Tibial nerve (tissue), 4 donors: ENCODE measurements at regions not wholly inside any gene's neighbourhood (a gene's known extent, or its start where the extent isn't known, plus 50 kb on each side); places are given as distances from the start of the nearest gene placed in this dataset.

Experiments used
- DNase-seq, 2 donors: peaks; one replicate each; pipeline ENCODE4 v3.0.0-alpha.2; 2019; ENCODE audit warnings: low spot score in 2 of 2
- H3K27ac ChIP-seq, 4 donors: fragments of 200-600 bp; sonication (generic) in 3 of 4; one replicate each; pipeline ENCODE4 v1.5.1; 2017 to 2019; ENCODE audit warnings: mild to moderate bottlenecking in 1 of 4
- H3K27me3 ChIP-seq, 2 donors: fragments of 200-600 bp; sonication (generic) in 1 of 2; one replicate each; pipeline versions ENCODE4 v1.5.1 to v1.6.0; 2017 to 2019
- H3K36me3 ChIP-seq, 3 donors: fragments of 200-600 bp; sonication (generic); one replicate each; pipeline ENCODE4 v1.5.1; 2018 to 2019
- H3K4me1 ChIP-seq, 4 donors: fragments of 200-600 bp; sonication (generic) in 3 of 4; one replicate each; pipeline ENCODE4 v1.5.1; 2017 to 2019
- H3K4me3 ChIP-seq, 4 donors: fragments of 200-600 bp; sonication (generic) in 3 of 4; one replicate each; pipeline ENCODE4 v1.5.1; 2017 to 2019; ENCODE audit warnings: mild to moderate bottlenecking in 1 of 4, moderate library complexity in 1 of 4
- H3K9me3 ChIP-seq, 4 donors: fragments of 200-600 bp; sonication (generic) in 3 of 4; one replicate each; pipeline ENCODE4 v1.5.1; 2017 to 2019
- EP300 ChIP-seq, 2 donors: sonication (generic); formaldehyde crosslinking; IDR thresholded peaks; one replicate each; pipeline ENCODE4 v1.6.1; 2017; ENCODE audit warnings: antibody characterized with exemption in 2 of 2, mild to moderate bottlenecking in 1 of 2
- POLR2A ChIP-seq, 2 donors: fragments of 450-650 bp; IDR thresholded peaks; one replicate each; pipeline ENCODE4 v1.6.1; 2017; ENCODE audit warnings: antibody characterized with exemption in 2 of 2, mild to moderate bottlenecking in 2 of 2, moderate library complexity in 2 of 2
- WGBS, 2 donors: methylation state at CpG; one replicate each; pipeline ENCODE4 v1.1.5; 2018; 5-methylcytosine and 5-hydroxymethylcytosine counted together
- TF ChIP-seq, protein P1 (sequence below), 5 experiments: fragments of 200-600 bp in 3 of 5; fragments of 450-650 bp in 2 of 5; sonication (generic) in 3 of 5; IDR thresholded peaks; one replicate each; pipeline ENCODE4 v1.5.1; 2016 to 2019; ENCODE audit warnings: antibody characterized with exemption in 5 of 5, mild to moderate bottlenecking in 3 of 5, moderate library complexity in 2 of 5

DNA sequence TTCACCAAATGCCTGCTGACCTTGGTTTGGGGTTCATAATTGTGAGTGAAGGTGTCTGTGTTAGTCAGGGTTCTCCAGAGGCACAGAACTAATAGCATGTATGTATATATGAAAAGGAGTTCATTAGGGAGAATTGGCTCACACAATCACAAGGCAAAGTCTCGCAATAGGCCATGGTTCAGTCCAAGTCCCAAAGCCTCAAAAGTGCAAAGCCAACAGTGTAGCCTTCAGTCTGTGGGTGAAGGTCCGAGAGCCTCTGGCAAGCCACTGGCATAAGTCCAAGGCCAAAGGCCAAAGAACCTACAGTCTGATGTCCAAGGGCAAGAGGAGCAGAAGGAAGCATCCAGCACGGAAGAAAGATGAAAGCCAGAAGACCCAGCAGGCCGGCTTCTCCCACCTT lies 257.6 kb upstream of the SHH start:
- DNase-seq, result no peak
- no peaks in the 10 kb centered on the region for H3K9me3 ChIP-seq
- no peaks in the 10 kb centered on the region for H3K4me1 ChIP-seq
- H3K27me3 ChIP-seq, result no peaks in the 10 kb centered on the region
- 68 to 78% methylated on average over 4 of the region's 4 CpGs for WGBS, 2 donors
- no peak overlapping the region for H3K4me3 ChIP-seq
- no peak overlapping the region for H3K27ac ChIP-seq
- TF ChIP-seq, protein P1, sequence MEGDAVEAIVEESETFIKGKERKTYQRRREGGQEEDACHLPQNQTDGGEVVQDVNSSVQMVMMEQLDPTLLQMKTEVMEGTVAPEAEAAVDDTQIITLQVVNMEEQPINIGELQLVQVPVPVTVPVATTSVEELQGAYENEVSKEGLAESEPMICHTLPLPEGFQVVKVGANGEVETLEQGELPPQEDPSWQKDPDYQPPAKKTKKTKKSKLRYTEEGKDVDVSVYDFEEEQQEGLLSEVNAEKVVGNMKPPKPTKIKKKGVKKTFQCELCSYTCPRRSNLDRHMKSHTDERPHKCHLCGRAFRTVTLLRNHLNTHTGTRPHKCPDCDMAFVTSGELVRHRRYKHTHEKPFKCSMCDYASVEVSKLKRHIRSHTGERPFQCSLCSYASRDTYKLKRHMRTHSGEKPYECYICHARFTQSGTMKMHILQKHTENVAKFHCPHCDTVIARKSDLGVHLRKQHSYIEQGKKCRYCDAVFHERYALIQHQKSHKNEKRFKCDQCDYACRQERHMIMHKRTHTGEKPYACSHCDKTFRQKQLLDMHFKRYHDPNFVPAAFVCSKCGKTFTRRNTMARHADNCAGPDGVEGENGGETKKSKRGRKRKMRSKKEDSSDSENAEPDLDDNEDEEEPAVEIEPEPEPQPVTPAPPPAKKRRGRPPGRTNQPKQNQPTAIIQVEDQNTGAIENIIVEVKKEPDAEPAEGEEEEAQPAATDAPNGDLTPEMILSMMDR (IDR thresholded peaks at IDR 0.05), result no peak
- TF ChIP-seq EP300 (IDR thresholded peaks at IDR 0.05) (no peak), POLR2A (IDR thresholded peaks at IDR 0.05) (no peak)
- no peaks in the 10 kb centered on the region for H3K36me3 ChIP-seq

DNA sequence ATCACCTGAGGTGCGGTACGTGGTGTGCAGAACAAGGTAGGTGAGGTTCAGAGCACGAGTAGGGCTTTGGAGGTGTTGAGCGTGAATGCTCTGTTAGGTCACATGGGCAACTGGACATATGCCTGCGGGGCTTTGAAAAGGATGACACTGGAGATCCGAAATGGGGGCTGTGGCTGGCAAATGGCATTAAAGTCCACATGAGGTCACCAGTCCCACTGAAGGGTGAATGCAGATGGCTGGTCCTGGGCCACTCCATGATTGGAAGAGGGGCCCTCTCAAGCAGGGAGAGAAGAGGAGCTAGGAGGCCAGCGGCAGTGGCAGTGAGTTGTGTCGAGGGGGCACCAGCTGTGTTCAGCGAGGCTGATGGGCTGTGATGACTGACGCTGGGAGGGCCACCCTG lies 254.9 kb upstream of the SHH start:
- no peaks in the 10 kb centered on the region for H3K9me3 ChIP-seq
- H3K4me1 ChIP-seq, result no peaks in the 10 kb centered on the region
- no peak overlapping the region for H3K4me3 ChIP-seq
- DNase-seq, result no peak
- no peaks in the 10 kb centered on the region for H3K27me3 ChIP-seq
- no peak overlapping the region for H3K27ac ChIP-seq
- H3K36me3 ChIP-seq, result no peaks in the 10 kb centered on the region
- 90 to 92% methylated on average over 10 of the region's 10 CpGs for WGBS, 2 donors
- TF ChIP-seq, protein P1 (IDR thresholded peaks at IDR 0.05), result no peak
- TF ChIP-seq EP300 (IDR thresholded peaks at IDR 0.05), result no peak

DNA sequence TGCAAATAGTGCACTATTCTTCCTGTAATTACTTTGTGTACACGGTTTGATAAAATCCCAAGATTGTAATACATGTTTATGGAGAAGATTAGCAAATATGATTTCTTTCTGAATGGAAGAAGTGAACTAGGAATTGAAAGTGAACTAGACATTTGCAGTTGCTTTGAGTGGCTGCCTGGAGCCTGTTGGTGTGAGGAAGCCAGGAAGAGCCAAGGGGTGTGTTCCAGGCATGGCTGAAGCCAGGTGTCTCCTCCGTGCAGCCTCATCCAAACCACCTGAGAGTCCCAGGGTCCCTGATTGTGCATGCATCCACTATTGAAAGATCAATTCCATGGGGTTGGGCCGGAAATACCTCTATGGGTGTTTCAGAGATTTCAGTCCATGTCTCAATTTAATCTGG lies 253.1 kb upstream of the SHH start:
- no peaks in the 10 kb centered on the region for H3K36me3 ChIP-seq
- H3K27me3 ChIP-seq, result no peaks in the 10 kb centered on the region
- TF ChIP-seq, protein P1 (IDR thresholded peaks at IDR 0.05), result no peak
- no peak for TF ChIP-seq POLR2A (IDR thresholded peaks at IDR 0.05)
- TF ChIP-seq EP300 (IDR thresholded peaks at IDR 0.05), result no peak
- 60 to 65% methylated on average over 3 of the region's 3 CpGs for WGBS, 2 donors
- no peaks in the 10 kb centered on the region for H3K4me1 ChIP-seq
- H3K27ac ChIP-seq, result no peak overlapping the region
- H3K4me3 ChIP-seq, result no peak overlapping the region
- H3K9me3 ChIP-seq, result no peaks in the 10 kb centered on the region
- no peak for DNase-seq

DNA sequence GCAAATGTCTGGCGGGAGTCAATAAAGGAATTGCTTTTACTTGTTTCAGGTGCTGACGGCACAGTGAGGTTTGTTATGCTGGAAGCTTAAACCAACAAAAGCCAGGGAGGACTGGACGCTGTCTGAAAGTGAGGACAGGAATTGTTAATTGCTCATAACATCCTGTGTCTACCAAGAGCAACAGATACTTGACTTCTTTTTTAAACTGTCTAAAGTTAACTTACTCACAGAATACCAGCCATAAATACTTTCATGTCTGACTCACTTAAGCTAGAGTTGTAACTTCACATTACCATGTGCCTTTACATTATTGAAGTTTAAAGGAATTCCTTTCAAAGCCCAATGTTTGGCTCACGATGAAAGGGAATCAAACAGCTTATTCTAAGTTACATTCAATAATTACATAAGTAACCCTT lies 252.7 kb upstream of the SHH start:
- no peak for TF ChIP-seq POLR2A (IDR thresholded peaks at IDR 0.05)
- TF ChIP-seq EP300 (IDR thresholded peaks at IDR 0.05), result no peak
- TF ChIP-seq, protein P1 (IDR thresholded peaks at IDR 0.05), result no peak
- H3K27ac ChIP-seq, result no peak overlapping the region
- H3K4me3 ChIP-seq, result no peak overlapping the region
- 6 to 21% methylated on average over 4 of the region's 4 CpGs for WGBS, 2 donors
- H3K36me3 ChIP-seq, result no peaks in the 10 kb centered on the region
- no peak for DNase-seq
- no peaks in the 10 kb centered on the region for H3K9me3 ChIP-seq
- H3K4me1 ChIP-seq, result no peaks in the 10 kb centered on the region
- H3K27me3 ChIP-seq, result no peaks in the 10 kb centered on the region

DNA sequence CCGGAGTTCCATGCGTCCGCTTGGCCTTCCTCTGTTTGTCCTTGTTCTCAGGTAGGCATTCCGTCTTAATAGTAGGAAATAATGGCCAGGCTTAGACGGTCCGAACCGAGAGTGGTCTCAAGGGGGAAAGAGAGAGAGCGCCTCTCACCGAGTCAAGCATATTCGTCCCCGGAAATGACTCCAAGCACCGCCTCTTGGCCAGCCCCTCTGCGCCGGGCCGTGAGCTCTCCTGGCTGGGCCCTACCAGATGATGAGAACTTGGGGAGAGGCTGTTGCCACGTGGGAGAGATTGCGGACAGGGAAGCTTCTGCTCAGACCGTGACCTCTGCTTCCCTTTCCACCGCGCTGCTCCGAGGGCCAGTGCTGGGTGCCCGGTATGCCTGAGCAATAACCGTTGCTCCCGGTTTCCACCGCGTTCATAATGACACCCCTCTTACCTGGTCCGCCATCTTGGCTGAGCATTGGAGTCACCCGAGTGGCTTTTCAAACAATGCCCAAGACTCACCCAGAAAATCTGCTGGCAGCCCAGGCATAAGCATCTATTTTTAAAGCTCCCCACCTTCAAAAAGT lies 251.1 kb upstream of the SHH start:
- no peak for DNase-seq
- no peak for TF ChIP-seq POLR2A (IDR thresholded peaks at IDR 0.05)
- TF ChIP-seq, protein P1 (IDR thresholded peaks at IDR 0.05), result no peak
- no peak for TF ChIP-seq EP300 (IDR thresholded peaks at IDR 0.05)
- Histone ChIP-seq H3K4me1 (no peaks in the 10 kb centered on the region), H3K4me3 (no peak overlapping the region), H3K36me3 (no peaks in the 10 kb centered on the region), H3K9me3 (no peaks in the 10 kb centered on the region), H3K27ac (no peak overlapping the region), H3K27me3 (no peaks in the 10 kb centered on the region)
- 91 to 92% methylated on average over 28 of the region's 28 CpGs for WGBS, 2 donors
